ENCODE measurements at regions not wholly inside any gene's neighbourhood (a gene's known extent, or its start where the extent isn't known, plus 50 kb on each side); places are given as distances from the start of the nearest gene placed in this dataset.

DNA sequence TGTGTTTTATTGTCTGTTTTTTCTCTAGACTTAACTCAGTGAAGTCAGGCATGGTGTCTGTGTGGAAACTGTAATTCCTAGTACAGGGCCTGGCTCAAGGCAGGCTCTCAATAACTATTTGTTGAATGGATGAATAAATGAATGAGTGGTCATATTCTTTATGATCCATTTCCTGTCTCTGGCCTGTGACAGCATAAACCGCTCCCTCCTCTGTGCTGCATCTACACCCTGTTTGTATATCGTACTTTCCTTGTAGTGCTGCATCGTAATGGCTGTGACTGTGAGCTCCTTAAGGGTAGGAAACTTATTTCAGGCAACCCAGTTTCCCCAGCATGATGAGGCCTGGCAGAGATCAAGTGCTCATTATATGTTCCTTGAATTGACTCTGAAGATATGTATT lies 337.5 kb upstream of the USP24 start:
- H3K9me3 ChIP-seq (ENCODE audit: control insufficient read depth, insufficient read depth, low read length), result peaks cover 4% of the 10 kb centered on the region; the same call in 1 of the 2 replicates
- H3K27ac ChIP-seq (ENCODE audit: low read depth, low read length), result no peak overlapping the region
- TF ChIP-seq, protein P1, sequence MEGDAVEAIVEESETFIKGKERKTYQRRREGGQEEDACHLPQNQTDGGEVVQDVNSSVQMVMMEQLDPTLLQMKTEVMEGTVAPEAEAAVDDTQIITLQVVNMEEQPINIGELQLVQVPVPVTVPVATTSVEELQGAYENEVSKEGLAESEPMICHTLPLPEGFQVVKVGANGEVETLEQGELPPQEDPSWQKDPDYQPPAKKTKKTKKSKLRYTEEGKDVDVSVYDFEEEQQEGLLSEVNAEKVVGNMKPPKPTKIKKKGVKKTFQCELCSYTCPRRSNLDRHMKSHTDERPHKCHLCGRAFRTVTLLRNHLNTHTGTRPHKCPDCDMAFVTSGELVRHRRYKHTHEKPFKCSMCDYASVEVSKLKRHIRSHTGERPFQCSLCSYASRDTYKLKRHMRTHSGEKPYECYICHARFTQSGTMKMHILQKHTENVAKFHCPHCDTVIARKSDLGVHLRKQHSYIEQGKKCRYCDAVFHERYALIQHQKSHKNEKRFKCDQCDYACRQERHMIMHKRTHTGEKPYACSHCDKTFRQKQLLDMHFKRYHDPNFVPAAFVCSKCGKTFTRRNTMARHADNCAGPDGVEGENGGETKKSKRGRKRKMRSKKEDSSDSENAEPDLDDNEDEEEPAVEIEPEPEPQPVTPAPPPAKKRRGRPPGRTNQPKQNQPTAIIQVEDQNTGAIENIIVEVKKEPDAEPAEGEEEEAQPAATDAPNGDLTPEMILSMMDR (IDR thresholded peaks at IDR 0.05; ENCODE audit: low read depth, low read length), result no peak
- no peak overlapping the region for H3K4me3 ChIP-seq (ENCODE audit: low read depth, low read length)
- H3K27me3 ChIP-seq (ENCODE audit: control insufficient read depth, insufficient read depth, low read length), result no peaks in the 10 kb centered on the region
- ChIA-PET CTCF (no interaction called here), POLR2A (no interaction called here)
- no peak for DNase-seq (ENCODE audit: low read depth, low spot score)

DNA sequence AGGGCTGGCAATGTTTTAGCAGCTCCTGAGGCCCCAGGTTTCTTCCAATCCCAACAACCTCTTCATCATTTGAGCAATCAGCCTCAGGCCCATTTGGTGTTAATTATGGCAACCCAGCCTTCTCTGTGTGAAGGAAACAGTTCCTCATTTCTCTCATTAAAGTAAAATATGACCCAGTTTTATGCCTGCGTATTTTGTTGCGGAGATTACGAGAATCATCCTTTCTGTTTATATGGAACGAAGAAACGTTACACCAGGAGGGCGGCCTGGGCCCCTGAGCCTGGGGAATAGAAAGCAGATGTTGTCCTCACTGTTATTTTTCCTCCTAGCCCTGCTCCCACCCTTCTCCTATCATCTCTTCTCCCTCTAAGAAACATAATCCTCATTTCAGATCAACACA lies 332.2 kb upstream of the USP24 start:
- no peak overlapping the region for H3K4me3 ChIP-seq (ENCODE audit: low read depth, low read length)
- no peak overlapping the region for H3K27ac ChIP-seq (ENCODE audit: low read depth, low read length)
- H3K9me3 ChIP-seq (ENCODE audit: control insufficient read depth, insufficient read depth, low read length), result peaks cover 4% of the 10 kb centered on the region; the same call in 1 of the 2 replicates
- TF ChIP-seq, protein P1 (IDR thresholded peaks at IDR 0.05; ENCODE audit: low read depth, low read length), result no peak
- no peaks in the 10 kb centered on the region for H3K27me3 ChIP-seq (ENCODE audit: control insufficient read depth, insufficient read depth, low read length)
- ChIA-PET POLR2A (no interaction called here), CTCF (interaction anchor here (0.7 kb wide), 1 partner anchor 23 kb away, joined by 3 read pairs; no protein-coding TSS in a partner anchor)
- DNase-seq (ENCODE audit: low read depth, low spot score), result no peak

DNA sequence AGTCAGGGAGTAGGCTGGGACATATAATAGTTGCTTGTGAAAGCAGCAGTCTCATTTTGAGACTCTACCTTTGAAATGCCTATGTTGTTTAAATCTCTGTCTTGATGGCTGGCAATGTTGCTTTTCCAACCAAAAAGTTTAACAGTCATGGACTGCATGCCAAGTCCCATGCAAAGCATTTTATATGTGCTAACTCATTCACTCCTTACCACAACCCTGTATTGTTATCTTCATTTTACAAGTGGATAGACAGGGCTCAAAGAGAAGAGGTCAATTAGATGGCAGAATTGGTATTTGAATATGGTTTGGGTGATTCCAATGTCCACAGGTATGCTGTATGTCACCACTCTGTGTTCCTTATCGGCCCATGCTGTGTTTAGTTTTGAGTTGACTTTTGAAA lies 331.4 kb upstream of the USP24 start:
- H3K9me3 ChIP-seq (ENCODE audit: control insufficient read depth, insufficient read depth, low read length), result no peaks in the 10 kb centered on the region
- TF ChIP-seq, protein P1 (IDR thresholded peaks at IDR 0.05; ENCODE audit: low read depth, low read length), result no peak
- POLR2A ChIA-PET, result no interaction called here
- no peak overlapping the region for H3K27ac ChIP-seq (ENCODE audit: low read depth, low read length)
- CTCF ChIA-PET, result interaction anchor here (0.6 kb wide), 1 partner anchor 262 kb away, joined by 4 read pairs; no protein-coding TSS in a partner anchor
- no peak for DNase-seq (ENCODE audit: low read depth, low spot score)
- H3K27me3 ChIP-seq (ENCODE audit: control insufficient read depth, insufficient read depth, low read length), result no peaks in the 10 kb centered on the region
- no peak overlapping the region for H3K4me3 ChIP-seq (ENCODE audit: low read depth, low read length)

DNA sequence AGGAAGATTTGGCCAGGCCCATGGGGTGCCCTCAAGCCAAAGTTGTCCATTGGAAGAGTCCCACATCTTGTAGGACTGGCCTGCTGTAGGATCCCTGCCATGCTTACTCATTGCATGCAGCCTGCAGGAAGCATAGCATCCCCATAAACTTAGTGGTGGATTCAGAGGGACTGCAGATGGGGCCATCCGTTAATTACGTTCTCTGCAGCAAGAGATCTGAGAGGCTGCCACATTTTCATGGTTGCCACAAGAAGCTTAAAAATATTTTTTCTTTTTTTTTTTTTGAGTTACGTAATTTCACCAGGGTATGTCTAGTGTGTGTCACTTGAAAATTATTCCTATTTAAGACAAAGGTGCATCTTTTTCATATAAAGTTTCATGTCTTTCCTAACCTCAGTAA lies 329.7 kb upstream of the USP24 start:
- no peaks in the 10 kb centered on the region for H3K27me3 ChIP-seq (ENCODE audit: control insufficient read depth, insufficient read depth, low read length)
- TF ChIP-seq, protein P1 (IDR thresholded peaks at IDR 0.05; ENCODE audit: low read depth, low read length), result no peak
- ChIA-PET POLR2A (no interaction called here), CTCF (no interaction called here)
- no peak overlapping the region for H3K4me3 ChIP-seq (ENCODE audit: low read depth, low read length)
- no peak overlapping the region for H3K27ac ChIP-seq (ENCODE audit: low read depth, low read length)
- H3K9me3 ChIP-seq (ENCODE audit: control insufficient read depth, insufficient read depth, low read length), result no peaks in the 10 kb centered on the region
- DNase-seq (ENCODE audit: low read depth, low spot score), result no peak

DNA sequence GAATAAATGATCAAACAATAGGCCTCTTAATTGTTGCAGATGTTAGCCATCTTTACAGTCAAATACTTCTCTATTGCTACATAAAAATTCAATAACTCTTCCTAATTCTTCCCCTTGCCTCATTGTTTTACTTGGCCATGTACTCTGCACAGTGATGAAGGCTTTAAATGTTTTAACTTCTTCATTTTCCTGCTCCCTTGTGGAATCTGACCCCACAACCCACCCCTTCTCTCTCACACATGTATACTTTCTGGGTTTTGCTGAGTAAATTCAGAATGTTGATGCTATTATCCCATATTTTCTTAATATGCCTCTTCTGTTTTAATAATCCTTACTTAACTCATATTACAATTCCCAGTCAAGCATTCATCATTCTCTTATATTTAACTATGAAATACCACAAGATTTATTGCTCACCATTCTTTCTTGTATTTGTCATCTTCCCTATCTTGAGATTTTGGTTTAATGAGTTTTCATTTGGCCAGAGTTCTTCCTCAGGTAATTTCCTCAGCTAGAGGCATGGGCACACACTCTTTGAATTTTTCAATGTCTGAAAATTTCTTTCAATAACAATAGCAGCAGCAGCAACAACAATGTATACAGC lies 327.8 kb upstream of the USP24 start:
- no peak overlapping the region for H3K4me3 ChIP-seq (ENCODE audit: low read depth, low read length)
- TF ChIP-seq, protein P1 (IDR thresholded peaks at IDR 0.05; ENCODE audit: low read depth, low read length), result no peak
- H3K9me3 ChIP-seq (ENCODE audit: control insufficient read depth, insufficient read depth, low read length), result no peaks in the 10 kb centered on the region
- ChIA-PET POLR2A (no interaction called here), CTCF (interaction anchor here (0.7 kb wide), 1 partner anchor 23 kb away, joined by 4 read pairs; no protein-coding TSS in a partner anchor)
- H3K27me3 ChIP-seq (ENCODE audit: control insufficient read depth, insufficient read depth, low read length), result no peaks in the 10 kb centered on the region
- no peak overlapping the region for H3K27ac ChIP-seq (ENCODE audit: low read depth, low read length)
- DNase-seq (ENCODE audit: low read depth, low spot score), result peak; percentile 57
